ENCODE measurements at regions not wholly inside any gene's neighbourhood (a gene's known extent, or its start where the extent isn't known, plus 50 kb on each side); places are given as distances from the start of the nearest gene placed in this dataset.

DNA sequence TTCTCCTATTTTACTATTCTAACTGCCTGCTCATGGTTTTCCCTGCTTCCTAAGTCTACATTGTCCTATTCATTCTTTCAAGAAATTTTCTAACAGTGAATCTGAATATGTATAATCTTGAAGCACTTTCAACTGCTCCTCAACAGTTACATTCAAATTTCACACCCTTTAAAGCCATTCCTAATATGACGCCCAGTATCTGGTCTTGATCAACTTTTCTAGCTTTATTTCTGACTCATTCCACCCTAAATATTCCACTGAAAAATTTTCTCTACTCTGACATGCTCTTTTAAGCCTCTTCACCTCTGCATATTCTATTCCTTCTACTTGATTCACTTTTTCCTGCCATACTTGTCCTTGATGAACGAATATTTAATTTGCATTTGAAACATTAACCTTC is 1893.9 kb upstream of the PIK3C3 start:
- TF ChIP-seq, protein P1, sequence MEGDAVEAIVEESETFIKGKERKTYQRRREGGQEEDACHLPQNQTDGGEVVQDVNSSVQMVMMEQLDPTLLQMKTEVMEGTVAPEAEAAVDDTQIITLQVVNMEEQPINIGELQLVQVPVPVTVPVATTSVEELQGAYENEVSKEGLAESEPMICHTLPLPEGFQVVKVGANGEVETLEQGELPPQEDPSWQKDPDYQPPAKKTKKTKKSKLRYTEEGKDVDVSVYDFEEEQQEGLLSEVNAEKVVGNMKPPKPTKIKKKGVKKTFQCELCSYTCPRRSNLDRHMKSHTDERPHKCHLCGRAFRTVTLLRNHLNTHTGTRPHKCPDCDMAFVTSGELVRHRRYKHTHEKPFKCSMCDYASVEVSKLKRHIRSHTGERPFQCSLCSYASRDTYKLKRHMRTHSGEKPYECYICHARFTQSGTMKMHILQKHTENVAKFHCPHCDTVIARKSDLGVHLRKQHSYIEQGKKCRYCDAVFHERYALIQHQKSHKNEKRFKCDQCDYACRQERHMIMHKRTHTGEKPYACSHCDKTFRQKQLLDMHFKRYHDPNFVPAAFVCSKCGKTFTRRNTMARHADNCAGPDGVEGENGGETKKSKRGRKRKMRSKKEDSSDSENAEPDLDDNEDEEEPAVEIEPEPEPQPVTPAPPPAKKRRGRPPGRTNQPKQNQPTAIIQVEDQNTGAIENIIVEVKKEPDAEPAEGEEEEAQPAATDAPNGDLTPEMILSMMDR (IDR thresholded peaks at IDR 0.05), result no peak
- no peak for TF ChIP-seq POLR2A (IDR thresholded peaks at IDR 0.05)
